ENCODE measurements at regions not wholly inside any gene's neighbourhood (a gene's known extent, or its start where the extent isn't known, plus 50 kb on each side); places are given as distances from the start of the nearest gene placed in this dataset.

- Histone ChIP-seq H3K4me3 (ENCODE audit: low read length in 3 of 3) (no peak overlapping the region), H3K9ac (ENCODE audit: low read depth in 1 of 3, low read length in 3 of 3) (no peak overlapping the region), H3K27me3 (ENCODE audit: control insufficient read depth in 3 of 3, insufficient read depth in 3 of 3, low read length in 3 of 3) (no peaks in the 10 kb centered on the region), H3K27ac (ENCODE audit: low read depth, low read length) (no peak overlapping the region), H3K36me3 (ENCODE audit: control insufficient read depth in 3 of 3, insufficient read depth in 3 of 3, low read length in 3 of 3) (no peaks in the 10 kb centered on the region), H3K9me3 (ENCODE audit: control insufficient read depth in 3 of 3, low read length in 3 of 3) (no peaks in the 10 kb centered on the region), H3K4me1 (ENCODE audit: control insufficient read depth in 3 of 3, insufficient read depth in 3 of 3, low read length in 3 of 3) (no peaks in the 10 kb centered on the region)
Observed at GRCh38 chr4:173697840-173698239, 167.8 kb upstream of the HAND2 start.

- Histone ChIP-seq H3K9ac (ENCODE audit: low read depth in 1 of 3, low read length in 3 of 3) (no peak overlapping the region), H3K4me3 (ENCODE audit: low read length in 3 of 3) (no peak overlapping the region), H3K9me3 (ENCODE audit: control insufficient read depth in 3 of 3, low read length in 3 of 3) (no peaks in the 10 kb centered on the region), H3K4me1 (ENCODE audit: control insufficient read depth in 3 of 3, insufficient read depth in 3 of 3, low read length in 3 of 3) (no peaks in the 10 kb centered on the region), H3K36me3 (ENCODE audit: control insufficient read depth in 3 of 3, insufficient read depth in 3 of 3, low read length in 3 of 3) (no peaks in the 10 kb centered on the region), H3K27me3 (ENCODE audit: control insufficient read depth in 3 of 3, insufficient read depth in 3 of 3, low read length in 3 of 3) (no peaks in the 10 kb centered on the region), H3K27ac (ENCODE audit: low read depth, low read length) (no peak overlapping the region)
Observed at GRCh38 chr4:173696551-173696950, 166.5 kb upstream of the HAND2 start.

- Histone ChIP-seq H3K9me3 (ENCODE audit: control insufficient read depth in 3 of 3, low read length in 3 of 3) (no peaks in the 10 kb centered on the region), H3K9ac (ENCODE audit: low read depth in 1 of 3, low read length in 3 of 3) (no peak overlapping the region), H3K27me3 (ENCODE audit: control insufficient read depth in 3 of 3, insufficient read depth in 3 of 3, low read length in 3 of 3) (no peaks in the 10 kb centered on the region), H3K4me3 (ENCODE audit: low read length in 3 of 3) (no peak overlapping the region), H3K27ac (ENCODE audit: low read depth, low read length) (no peak overlapping the region), H3K36me3 (ENCODE audit: control insufficient read depth in 3 of 3, insufficient read depth in 3 of 3, low read length in 3 of 3) (no peaks in the 10 kb centered on the region), H3K4me1 (ENCODE audit: control insufficient read depth in 3 of 3, insufficient read depth in 3 of 3, low read length in 3 of 3) (no peaks in the 10 kb centered on the region)
Observed at GRCh38 chr4:173696011-173696410, 166.0 kb upstream of the HAND2 start.

- H3K9ac ChIP-seq (ENCODE audit: low read depth in 1 of 3, low read length in 3 of 3): no peak overlapping the region
- H3K27ac ChIP-seq (ENCODE audit: low read depth, low read length): no peak overlapping the region
- no peaks in the 10 kb centered on the region for H3K4me1 ChIP-seq (ENCODE audit: control insufficient read depth in 3 of 3, insufficient read depth in 3 of 3, low read length in 3 of 3)
- H3K27me3 ChIP-seq (ENCODE audit: control insufficient read depth in 3 of 3, insufficient read depth in 3 of 3, low read length in 3 of 3): no peaks in the 10 kb centered on the region
- H3K4me3 ChIP-seq (ENCODE audit: low read length in 3 of 3): no peak overlapping the region
- no peaks in the 10 kb centered on the region for H3K9me3 ChIP-seq (ENCODE audit: control insufficient read depth in 3 of 3, low read length in 3 of 3)
- no peaks in the 10 kb centered on the region for H3K36me3 ChIP-seq (ENCODE audit: control insufficient read depth in 3 of 3, insufficient read depth in 3 of 3, low read length in 3 of 3)
Observed at GRCh38 chr4:173685831-173686210, 155.8 kb upstream of the HAND2 start.

GRCh38 chr4:173685165-173685830 is 155.3 kb upstream of the HAND2 start:
- Histone ChIP-seq H3K27ac (ENCODE audit: low read depth, low read length) (no peak overlapping the region), H3K27me3 (ENCODE audit: control insufficient read depth in 3 of 3, insufficient read depth in 3 of 3, low read length in 3 of 3) (no peaks in the 10 kb centered on the region), H3K36me3 (ENCODE audit: control insufficient read depth in 3 of 3, insufficient read depth in 3 of 3, low read length in 3 of 3) (no peaks in the 10 kb centered on the region), H3K4me1 (ENCODE audit: control insufficient read depth in 3 of 3, insufficient read depth in 3 of 3, low read length in 3 of 3) (no peaks in the 10 kb centered on the region), H3K4me3 (ENCODE audit: low read length in 3 of 3) (no peak overlapping the region), H3K9ac (ENCODE audit: low read depth in 1 of 3, low read length in 3 of 3) (no peak overlapping the region), H3K9me3 (ENCODE audit: control insufficient read depth in 3 of 3, low read length in 3 of 3) (no peaks in the 10 kb centered on the region)

- Histone ChIP-seq H3K9me3 (ENCODE audit: control insufficient read depth in 3 of 3, low read length in 3 of 3) (no peaks in the 10 kb centered on the region), H3K27ac (ENCODE audit: low read depth, low read length) (no peak overlapping the region), H3K36me3 (ENCODE audit: control insufficient read depth in 3 of 3, insufficient read depth in 3 of 3, low read length in 3 of 3) (no peaks in the 10 kb centered on the region), H3K9ac (ENCODE audit: low read depth in 1 of 3, low read length in 3 of 3) (no peak overlapping the region), H3K27me3 (ENCODE audit: control insufficient read depth in 3 of 3, insufficient read depth in 3 of 3, low read length in 3 of 3) (no peaks in the 10 kb centered on the region), H3K4me1 (ENCODE audit: control insufficient read depth in 3 of 3, insufficient read depth in 3 of 3, low read length in 3 of 3) (no peaks in the 10 kb centered on the region), H3K4me3 (ENCODE audit: low read length in 3 of 3) (no peak overlapping the region)
Observed at GRCh38 chr4:173684223-173684622, 154.2 kb upstream of the HAND2 start.

- Histone ChIP-seq H3K9ac (ENCODE audit: low read depth in 1 of 3, low read length in 3 of 3) (no peak overlapping the region), H3K27ac (ENCODE audit: low read depth, low read length) (no peak overlapping the region), H3K9me3 (ENCODE audit: control insufficient read depth in 3 of 3, low read length in 3 of 3) (peaks cover 0 to 1% (median 0%) of the 10 kb centered on the region in 3 donors), H3K4me1 (ENCODE audit: control insufficient read depth in 3 of 3, insufficient read depth in 3 of 3, low read length in 3 of 3) (no peaks in the 10 kb centered on the region), H3K36me3 (ENCODE audit: control insufficient read depth in 3 of 3, insufficient read depth in 3 of 3, low read length in 3 of 3) (no peaks in the 10 kb centered on the region), H3K27me3 (ENCODE audit: control insufficient read depth in 3 of 3, insufficient read depth in 3 of 3, low read length in 3 of 3) (no peaks in the 10 kb centered on the region), H3K4me3 (ENCODE audit: low read length in 3 of 3) (no peak overlapping the region)
Observed at GRCh38 chr4:173682609-173683008, 152.6 kb upstream of the HAND2 start.

GRCh38 chr4:173680278-173680677 is 150.2 kb upstream of the HAND2 start:
- H3K36me3 ChIP-seq (ENCODE audit: control insufficient read depth in 3 of 3, insufficient read depth in 3 of 3, low read length in 3 of 3): no peaks in the 10 kb centered on the region
- H3K4me3 ChIP-seq (ENCODE audit: low read length in 3 of 3): no peak overlapping the region
- no peak overlapping the region for H3K27ac ChIP-seq (ENCODE audit: low read depth, low read length)
- H3K9ac ChIP-seq (ENCODE audit: low read depth in 1 of 3, low read length in 3 of 3): no peak overlapping the region
- H3K27me3 ChIP-seq (ENCODE audit: control insufficient read depth in 3 of 3, insufficient read depth in 3 of 3, low read length in 3 of 3): no peaks in the 10 kb centered on the region
- peaks cover 0 to 2% (median 0%) of the 10 kb centered on the region in 3 donors for H3K9me3 ChIP-seq (ENCODE audit: control insufficient read depth in 3 of 3, low read length in 3 of 3)
- H3K4me1 ChIP-seq (ENCODE audit: control insufficient read depth in 3 of 3, insufficient read depth in 3 of 3, low read length in 3 of 3): no peaks in the 10 kb centered on the region

GRCh38 chr4:173675446-173675845 is 145.4 kb upstream of the HAND2 start:
- H3K27ac ChIP-seq (ENCODE audit: low read depth, low read length): no peak overlapping the region
- no peaks in the 10 kb centered on the region for H3K36me3 ChIP-seq (ENCODE audit: control insufficient read depth in 3 of 3, insufficient read depth in 3 of 3, low read length in 3 of 3)
- H3K9ac ChIP-seq (ENCODE audit: low read depth in 1 of 3, low read length in 3 of 3): no peak overlapping the region

GRCh38 chr4:173669460-173670179 is 139.6 kb upstream of the HAND2 start:
- Histone ChIP-seq H3K4me1 (ENCODE audit: control insufficient read depth in 3 of 3, insufficient read depth in 3 of 3, low read length in 3 of 3) (no peaks in the 10 kb centered on the region), H3K9me3 (ENCODE audit: control insufficient read depth in 3 of 3, low read length in 3 of 3) (no peaks in the 10 kb centered on the region), H3K36me3 (ENCODE audit: control insufficient read depth in 3 of 3, insufficient read depth in 3 of 3, low read length in 3 of 3) (no peaks in the 10 kb centered on the region), H3K9ac (ENCODE audit: low read depth in 1 of 3, low read length in 3 of 3) (no peak overlapping the region), H3K27me3 (ENCODE audit: control insufficient read depth in 3 of 3, insufficient read depth in 3 of 3, low read length in 3 of 3) (no peaks in the 10 kb centered on the region), H3K27ac (ENCODE audit: low read depth, low read length) (no peak overlapping the region), H3K4me3 (ENCODE audit: low read length in 3 of 3) (no peak overlapping the region)

More at GRCh38 chr4:173675446-173675845, 145.4 kb upstream of the HAND2 start:
- Histone ChIP-seq H3K27me3 (ENCODE audit: control insufficient read depth in 3 of 3, insufficient read depth in 3 of 3, low read length in 3 of 3) (no peaks in the 10 kb centered on the region), H3K9me3 (ENCODE audit: control insufficient read depth in 3 of 3, low read length in 3 of 3) (peaks cover 0 to 2% (median 0%) of the 10 kb centered on the region in 3 donors), H3K4me3 (ENCODE audit: low read length in 3 of 3) (no peak overlapping the region), H3K4me1 (ENCODE audit: control insufficient read depth in 3 of 3, insufficient read depth in 3 of 3, low read length in 3 of 3) (no peaks in the 10 kb centered on the region)
